ENCODE measurements at regions not wholly inside any gene's neighbourhood (a gene's known extent, or its start where the extent isn't known, plus 50 kb on each side); places are given as distances from the start of the nearest gene placed in this dataset.
"Not testable (repeated sequence)": the region's sequence is repeated elsewhere in the genome, so short reads cannot be mapped to it uniquely, and the experiment has no call there.

GRCh38 chr6:1175877-1176276, 136.0 kb upstream of the FOXQ1 start:
- DNase-seq (ENCODE audit: extremely low read depth in 1 of 11, low read depth in 9 of 11, low spot score in 4 of 11): no peak

DNA sequence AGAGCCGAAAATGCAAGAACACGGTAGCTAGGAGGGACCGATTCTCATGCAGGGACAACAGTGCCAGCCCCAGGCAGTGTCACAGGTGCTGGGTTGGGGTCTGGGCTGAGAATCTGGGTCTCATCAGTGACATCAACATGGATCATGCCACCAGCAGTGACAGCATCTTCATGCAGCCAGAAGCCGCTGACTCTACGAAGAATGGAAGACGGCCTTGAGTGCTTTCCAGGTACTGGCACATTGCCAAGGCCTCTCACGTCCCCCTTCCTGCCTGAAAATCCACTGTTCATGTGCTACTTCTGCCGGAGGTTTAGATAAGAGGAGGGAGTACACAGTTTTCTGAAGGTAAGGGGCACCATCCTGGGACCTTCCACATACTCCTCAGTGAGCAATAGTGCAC, 141.1 kb upstream of the FOXQ1 start:
- no peak for DNase-seq (ENCODE audit: extremely low read depth in 1 of 11, low read depth in 9 of 11, low spot score in 4 of 11)

DNA sequence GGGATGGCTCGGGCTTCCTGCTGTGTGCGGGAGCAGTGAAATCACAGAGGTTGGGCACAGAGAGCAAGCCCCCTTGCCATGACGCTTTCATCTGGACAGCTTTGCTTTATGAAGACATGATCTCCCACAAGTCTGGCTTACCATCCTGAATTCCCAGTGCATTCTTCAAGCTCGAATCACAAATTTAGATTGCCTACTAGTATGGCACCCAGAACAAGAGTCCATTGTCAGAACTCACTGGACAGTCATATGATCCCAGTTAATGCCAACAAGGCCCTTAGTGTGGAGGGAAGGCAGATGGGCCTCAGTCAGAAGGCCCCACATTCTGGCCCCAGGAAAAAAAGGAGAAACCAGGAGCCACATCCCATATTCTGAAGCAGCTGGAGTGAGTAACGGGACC, 147.3 kb upstream of the FOXQ1 start:
- DNase-seq (ENCODE audit: extremely low read depth in 1 of 11, low read depth in 9 of 11, low spot score in 4 of 11): no peak

DNA sequence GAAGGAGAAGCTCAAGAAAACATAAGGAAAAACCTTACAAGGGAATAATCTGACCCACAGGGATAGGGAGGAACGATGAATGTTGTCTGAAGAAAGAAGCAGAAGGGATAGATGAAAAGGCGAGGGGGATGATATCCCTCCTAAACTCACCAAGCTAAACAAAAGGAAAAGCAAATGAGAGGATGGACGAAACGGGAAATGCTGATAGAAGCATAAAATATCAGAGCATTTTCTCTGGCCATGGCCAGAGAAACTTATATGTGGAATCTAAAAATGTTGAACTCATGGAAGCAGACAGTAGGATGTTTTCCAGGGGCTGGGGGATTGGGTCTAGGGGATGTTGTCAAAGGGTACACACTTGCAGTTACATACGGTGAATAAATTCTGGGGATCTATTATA, 148.4 kb upstream of the FOXQ1 start:
- DNase-seq (ENCODE audit: extremely low read depth in 1 of 11, low read depth in 9 of 11, low spot score in 4 of 11): no peak

- DNase-seq (ENCODE audit: extremely low read depth in 1 of 11, low read depth in 9 of 11, low spot score in 4 of 11): no peak
Measured at GRCh38 chr6:1162367-1163275, 149.3 kb upstream of the FOXQ1 start.

GRCh38 chr6:1156411-1156810, 155.5 kb upstream of the FOXQ1 start:
- DNase-seq (ENCODE audit: extremely low read depth in 1 of 11, low read depth in 9 of 11, low spot score in 4 of 11): not testable (repeated sequence)

GRCh38 chr6:1153696-1154245, 158.1 kb upstream of the FOXQ1 start:
- DNase-seq (ENCODE audit: extremely low read depth in 1 of 11, low read depth in 9 of 11, low spot score in 4 of 11): no peak

DNA sequence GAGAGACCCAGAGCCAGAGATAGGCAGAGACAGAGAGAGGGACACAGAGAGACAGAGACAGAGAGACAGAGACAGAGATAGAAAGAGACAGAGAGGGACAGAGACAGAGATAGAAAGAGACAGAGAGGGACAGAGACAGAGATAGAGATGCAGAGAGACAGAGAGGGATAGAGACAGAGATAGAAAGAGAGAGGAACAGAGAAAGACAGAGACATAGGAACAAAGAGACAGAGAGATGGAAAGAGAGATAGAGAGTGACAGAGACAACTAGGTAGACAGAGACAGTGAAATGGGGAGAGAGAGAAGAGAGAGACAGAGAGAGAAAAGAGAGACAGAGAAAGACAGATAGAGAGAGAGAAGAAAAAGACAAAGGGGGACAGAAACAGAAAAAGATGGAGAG, 165.4 kb upstream of the FOXQ1 start:
- no peak for DNase-seq (ENCODE audit: extremely low read depth in 1 of 11, low read depth in 9 of 11, low spot score in 4 of 11)

DNA sequence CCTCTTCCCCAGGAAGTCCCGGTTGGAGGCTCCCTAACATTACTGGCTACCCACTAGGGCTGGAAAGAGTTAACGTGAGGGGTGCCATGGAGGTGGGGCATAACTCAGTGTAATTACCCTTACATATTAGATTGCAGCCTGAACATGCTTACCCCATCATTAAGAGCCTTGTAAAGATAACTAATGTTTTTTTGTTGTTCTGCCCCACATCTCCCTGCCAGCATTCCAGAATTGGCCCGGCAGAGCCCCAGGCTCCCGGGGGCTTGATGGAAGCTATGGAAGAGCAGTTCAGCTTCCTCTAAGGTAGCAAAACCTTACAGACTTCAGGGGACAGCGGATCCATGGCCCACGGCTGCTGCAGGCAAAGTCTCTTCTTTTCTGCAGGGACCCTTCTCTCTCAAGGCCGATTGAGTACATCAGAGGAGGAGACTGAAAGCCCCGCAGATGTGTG, 166.1 kb upstream of the FOXQ1 start:
- DNase-seq (ENCODE audit: extremely low read depth in 1 of 11, low read depth in 9 of 11, low spot score in 4 of 11): no peak

DNA sequence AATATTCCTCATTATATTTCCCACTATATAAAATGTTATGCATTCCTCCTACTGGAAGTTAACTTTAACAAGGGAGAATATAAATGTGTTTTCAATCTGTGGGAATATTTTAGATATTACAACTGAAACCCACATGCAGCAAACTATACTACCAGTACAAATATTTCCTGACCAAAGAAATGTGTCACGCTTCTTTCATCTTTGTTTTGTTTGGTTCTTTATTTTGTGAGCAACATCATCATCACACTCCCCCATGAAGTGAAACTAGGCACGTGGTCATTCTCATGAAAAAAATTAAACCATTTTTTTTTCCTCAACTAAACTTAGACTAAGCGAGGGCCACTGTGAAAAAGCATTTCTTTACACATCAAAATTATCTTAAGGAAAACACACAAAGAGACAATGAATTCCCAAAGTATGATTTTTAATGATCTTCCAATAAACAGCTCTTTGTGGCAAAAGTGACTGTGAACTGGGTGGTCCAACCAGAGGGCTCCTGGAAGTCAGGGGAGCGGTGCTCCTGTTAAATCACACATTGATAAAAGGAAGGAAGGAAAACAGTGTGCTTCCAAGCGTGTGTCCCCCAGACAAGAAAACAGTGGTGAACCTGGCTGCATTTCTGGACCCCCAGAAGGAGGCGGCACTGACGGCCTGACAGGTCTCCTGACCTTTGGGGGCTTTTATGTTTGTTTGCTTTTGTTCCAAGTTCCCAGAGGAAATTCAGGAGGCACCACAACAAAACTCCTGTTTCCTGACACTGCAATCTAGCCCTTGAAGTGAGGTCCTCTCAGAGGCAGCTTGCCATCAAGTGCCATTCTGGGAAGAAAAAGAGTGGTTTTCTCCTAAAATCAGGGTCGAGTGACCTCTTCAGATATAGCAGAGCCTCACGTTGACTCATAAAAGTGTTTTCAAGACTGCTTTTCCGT, 166.8 kb upstream of the FOXQ1 start:
- no peak for DNase-seq (ENCODE audit: extremely low read depth in 1 of 11, low read depth in 9 of 11, low spot score in 4 of 11)

- DNase-seq (ENCODE audit: extremely low read depth in 1 of 11, low read depth in 9 of 11, low spot score in 4 of 11): no peak
Measured at GRCh38 chr6:1143655-1144054, 168.2 kb upstream of the FOXQ1 start.

- no peak for DNase-seq (ENCODE audit: extremely low read depth in 1 of 11, low read depth in 9 of 11, low spot score in 4 of 11)
Measured at GRCh38 chr6:1139155-1139890, 172.6 kb upstream of the FOXQ1 start.

- DNase-seq (ENCODE audit: extremely low read depth in 1 of 11, low read depth in 9 of 11, low spot score in 4 of 11): no peak
Measured at GRCh38 chr6:1137849-1138248, 174.0 kb upstream of the FOXQ1 start.

GRCh38 chr6:1136827-1137226, 175.1 kb upstream of the FOXQ1 start:
- no peak for DNase-seq (ENCODE audit: extremely low read depth in 1 of 11, low read depth in 9 of 11, low spot score in 4 of 11)

DNA sequence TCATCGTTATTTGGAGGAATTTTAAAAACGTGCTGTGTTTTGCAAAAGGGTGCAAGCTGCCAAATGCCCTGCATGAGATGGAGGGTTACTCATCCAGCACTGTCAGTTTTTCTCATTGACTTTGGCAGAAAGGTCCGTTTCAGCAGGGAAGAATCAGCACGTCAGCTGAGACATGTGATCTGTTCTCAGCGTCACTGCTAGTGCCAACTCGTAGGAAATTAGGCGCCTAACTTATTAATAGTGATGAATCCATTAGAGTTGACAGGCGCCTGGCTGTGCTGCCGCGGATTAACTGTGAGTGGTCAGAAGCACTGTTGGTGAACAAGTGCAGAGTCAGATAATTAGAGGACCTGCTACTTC, 175.5 kb upstream of the FOXQ1 start:
- DNase-seq (ENCODE audit: extremely low read depth in 1 of 11, low read depth in 9 of 11, low spot score in 4 of 11): peak in 2 of 11 donors; percentile 29 to 39

DNA sequence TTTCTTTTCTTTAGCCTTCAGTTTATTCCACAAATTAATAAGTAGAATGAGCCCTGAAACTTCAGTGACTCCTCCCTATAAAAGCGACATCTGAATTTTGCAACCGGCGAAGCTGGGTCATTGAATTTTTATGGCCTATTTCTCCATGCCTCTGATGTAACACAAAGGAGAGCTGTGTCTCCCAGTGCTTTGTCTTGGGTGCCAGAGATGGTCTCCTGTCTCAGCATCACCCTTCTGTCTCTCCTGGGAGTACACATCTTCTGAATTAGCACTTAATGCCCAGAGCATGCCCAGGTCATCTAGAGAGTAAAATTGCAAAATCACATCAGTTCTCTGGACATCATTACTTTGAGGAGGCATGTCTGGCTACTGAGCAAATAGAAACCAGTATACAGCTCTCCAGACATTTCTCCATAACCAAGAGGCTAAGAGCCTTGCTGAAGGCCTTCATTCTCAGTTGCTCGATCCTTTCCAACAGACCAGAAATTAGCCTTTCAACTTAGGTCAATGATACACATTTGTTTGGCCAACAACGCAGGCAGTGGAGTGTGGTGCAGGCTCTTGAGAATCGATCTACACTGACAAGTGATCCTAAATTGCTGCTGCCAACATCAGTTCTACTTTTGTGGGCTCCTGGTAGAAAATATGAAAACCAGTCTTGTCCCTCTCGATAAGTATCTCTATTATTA, 176.0 kb upstream of the FOXQ1 start:
- DNase-seq (ENCODE audit: extremely low read depth in 1 of 11, low read depth in 9 of 11, low spot score in 4 of 11): no peak

DNA sequence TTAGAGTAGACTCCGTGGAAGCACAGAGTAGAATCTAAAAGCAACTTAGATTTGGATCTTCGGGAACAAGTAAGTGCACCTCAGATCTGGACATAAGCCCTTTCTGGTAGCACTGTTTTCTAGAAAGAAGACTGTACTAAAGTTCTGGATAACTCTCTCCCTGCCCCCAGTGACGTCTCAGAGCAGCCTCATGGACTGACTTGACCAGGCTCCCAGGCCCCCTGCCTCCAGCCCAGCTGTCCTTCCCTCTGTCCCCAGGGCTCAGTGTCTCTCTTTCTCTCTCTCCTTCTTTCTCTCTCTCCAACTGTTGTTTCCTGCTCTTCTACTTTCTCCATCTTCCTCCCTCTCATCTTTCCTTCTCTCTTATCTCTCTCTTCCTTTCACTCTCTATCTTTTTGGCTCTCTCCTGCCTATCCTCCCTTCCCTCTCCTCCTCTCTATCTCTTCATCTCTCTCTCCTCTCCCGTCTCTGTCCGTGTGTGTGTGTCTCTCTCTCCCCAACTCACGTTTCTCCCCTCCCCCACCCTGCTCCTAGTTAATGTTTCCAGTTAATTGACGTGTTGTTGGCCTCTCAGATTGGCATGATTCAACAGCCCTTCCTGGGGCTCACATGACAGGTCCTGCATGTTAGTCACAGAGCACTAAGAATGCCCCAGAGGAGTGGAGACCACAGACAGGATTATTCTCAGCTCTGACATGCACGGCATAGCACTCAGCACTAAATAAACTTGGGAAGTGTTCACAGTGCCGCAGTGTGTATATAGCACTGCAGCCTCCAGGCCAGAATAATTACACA, 180.4 kb upstream of the FOXQ1 start:
- DNase-seq (ENCODE audit: extremely low read depth in 1 of 11, low read depth in 9 of 11, low spot score in 4 of 11): peak in 2 of 11 donors; percentile 43 to 67

DNA sequence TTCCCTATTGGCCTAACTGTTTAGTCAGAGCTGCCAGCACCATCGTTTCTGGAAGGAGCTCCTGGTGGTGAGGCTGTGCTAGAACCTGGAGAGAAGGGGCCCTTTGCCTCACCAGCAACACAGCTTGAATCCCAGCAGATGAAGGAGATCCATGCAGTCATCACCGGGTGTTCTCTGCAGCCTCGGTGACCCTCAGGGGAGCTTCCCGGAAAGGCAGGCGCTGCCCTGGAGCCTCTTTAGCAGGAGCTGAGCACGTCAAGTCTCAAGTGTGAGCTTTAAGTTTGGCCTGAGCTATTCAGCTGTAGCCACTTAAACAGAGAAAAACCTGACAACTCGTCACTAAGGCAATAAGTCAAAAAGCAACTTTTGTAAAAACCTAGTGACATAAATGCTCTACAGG, 181.2 kb upstream of the FOXQ1 start:
- DNase-seq (ENCODE audit: extremely low read depth in 1 of 11, low read depth in 9 of 11, low spot score in 4 of 11): no peak

Data from renal cortex interstitium (tissue), 11 donors.